ENCODE measurements at regions not wholly inside any gene's neighbourhood (a gene's known extent, or its start where the extent isn't known, plus 50 kb on each side); places are given as distances from the start of the nearest gene placed in this dataset.

- Mint-ChIP-seq H3K9me3 (peaks cover 0 to 9% (median 3%) of the 10 kb centered on the region in 7 donors), H3K27ac (no peak overlapping the region), H3K4me3 (no peak overlapping the region), H3K27me3 (ENCODE audit: low read depth in 3 of 3) (no peaks in the 10 kb centered on the region), H3K4me1 (no peaks in the 10 kb centered on the region), H3K36me3 (no peaks in the 10 kb centered on the region)
- Histone ChIP-seq H3K9ac (ENCODE audit: insufficient read depth, low read length, poor library complexity, severe bottlenecking) (no peak overlapping the region), H3K9me3 (replicated peaks in 1 of 2; ENCODE audit: control insufficient read depth in 1 of 2, insufficient read depth in 1 of 2, low read length in 2 of 2) (peaks cover 6 to 10% of the 10 kb centered on the region in 2 donors), H3K4me3 (replicated peaks in 1 of 3; ENCODE audit: low read depth in 2 of 3, low read length in 3 of 3) (no peak overlapping the region), H4K20me1 (ENCODE audit: insufficient read depth, low read length) (no peaks in the 10 kb centered on the region), H3K36me3 (replicated peaks in 1 of 2; ENCODE audit: control insufficient read depth in 1 of 2, insufficient read depth in 2 of 2, low read length in 2 of 2) (no peaks in the 10 kb centered on the region), H3K4me1 (ENCODE audit: control insufficient read depth in 1 of 2, insufficient read depth in 2 of 2, low read length in 2 of 2) (no peaks in the 10 kb centered on the region), H3K4me2 (replicated peaks; ENCODE audit: extremely low read depth, low read length, poor library complexity, severe bottlenecking) (no peak overlapping the region), H3K27me3 (ENCODE audit: control insufficient read depth in 2 of 2, insufficient read depth in 2 of 2, low read length in 2 of 2) (no peaks in the 10 kb centered on the region), H2AFZ (ENCODE audit: insufficient read depth, low read depth, low read length, poor library complexity, severe bottlenecking) (no peak overlapping the region), H3K27ac (ENCODE audit: low read depth in 1 of 2, low read length in 2 of 2) (no peak overlapping the region), H3K79me2 (ENCODE audit: insufficient read depth, low read length) (no peaks in the 10 kb centered on the region)
- intact Hi-C loops (cut with micrococcal nuclease), result no loop called here
- 42% methylated on average over 2 of the region's 7 CpGs for WGBS (ENCODE audit: insufficient coverage)
- TF ChIP-seq, protein P1, sequence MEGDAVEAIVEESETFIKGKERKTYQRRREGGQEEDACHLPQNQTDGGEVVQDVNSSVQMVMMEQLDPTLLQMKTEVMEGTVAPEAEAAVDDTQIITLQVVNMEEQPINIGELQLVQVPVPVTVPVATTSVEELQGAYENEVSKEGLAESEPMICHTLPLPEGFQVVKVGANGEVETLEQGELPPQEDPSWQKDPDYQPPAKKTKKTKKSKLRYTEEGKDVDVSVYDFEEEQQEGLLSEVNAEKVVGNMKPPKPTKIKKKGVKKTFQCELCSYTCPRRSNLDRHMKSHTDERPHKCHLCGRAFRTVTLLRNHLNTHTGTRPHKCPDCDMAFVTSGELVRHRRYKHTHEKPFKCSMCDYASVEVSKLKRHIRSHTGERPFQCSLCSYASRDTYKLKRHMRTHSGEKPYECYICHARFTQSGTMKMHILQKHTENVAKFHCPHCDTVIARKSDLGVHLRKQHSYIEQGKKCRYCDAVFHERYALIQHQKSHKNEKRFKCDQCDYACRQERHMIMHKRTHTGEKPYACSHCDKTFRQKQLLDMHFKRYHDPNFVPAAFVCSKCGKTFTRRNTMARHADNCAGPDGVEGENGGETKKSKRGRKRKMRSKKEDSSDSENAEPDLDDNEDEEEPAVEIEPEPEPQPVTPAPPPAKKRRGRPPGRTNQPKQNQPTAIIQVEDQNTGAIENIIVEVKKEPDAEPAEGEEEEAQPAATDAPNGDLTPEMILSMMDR (IDR thresholded peaks at IDR 0.05), result no peak
- DNase-seq, result no peak
Observed at GRCh38 chr7:34277016-34277802, 371.9 kb downstream of the BMPER start.

GRCh38 chr7:34277803-34278199 lies 372.5 kb downstream of the BMPER start:
- no peaks in the 10 kb centered on the region for H3K36me3 ChIP-seq (replicated peaks in 1 of 2; ENCODE audit: control insufficient read depth in 1 of 2, insufficient read depth in 2 of 2, low read length in 2 of 2)
- H3K9me3 ChIP-seq (replicated peaks in 1 of 2; ENCODE audit: control insufficient read depth in 1 of 2, insufficient read depth in 1 of 2, low read length in 2 of 2), result peaks cover 11 to 12% of the 10 kb centered on the region in 2 donors
- H3K4me1 ChIP-seq (ENCODE audit: control insufficient read depth in 1 of 2, insufficient read depth in 2 of 2, low read length in 2 of 2), result no peaks in the 10 kb centered on the region
- no peaks in the 10 kb centered on the region for H3K27me3 ChIP-seq (ENCODE audit: control insufficient read depth in 2 of 2, insufficient read depth in 2 of 2, low read length in 2 of 2)
- H2AFZ ChIP-seq (ENCODE audit: insufficient read depth, low read depth, low read length, poor library complexity, severe bottlenecking), result no peak overlapping the region
- H3K9ac ChIP-seq (ENCODE audit: insufficient read depth, low read length, poor library complexity, severe bottlenecking), result no peak overlapping the region
- no peak overlapping the region for H3K4me3 Mint-ChIP-seq
- H3K27ac Mint-ChIP-seq, result no peak overlapping the region
- WGBS (ENCODE audit: insufficient coverage), result no CpG with 5 or more reads among the region's 4 CpGs
- intact Hi-C loops (cut with micrococcal nuclease), result no loop called here
- H3K27me3 Mint-ChIP-seq (ENCODE audit: low read depth in 3 of 3), result no peaks in the 10 kb centered on the region
- no peak overlapping the region for H3K4me3 ChIP-seq (replicated peaks in 1 of 3; ENCODE audit: low read depth in 2 of 3, low read length in 3 of 3)
- H3K9me3 Mint-ChIP-seq, result peaks cover 1 to 15% (median 7%) of the 10 kb centered on the region in 7 donors
- no peak overlapping the region for H3K27ac ChIP-seq (ENCODE audit: low read depth in 1 of 2, low read length in 2 of 2)
- TF ChIP-seq, protein P1 (IDR thresholded peaks at IDR 0.05), result no peak
- no peaks in the 10 kb centered on the region for H3K79me2 ChIP-seq (ENCODE audit: insufficient read depth, low read length)
- no peaks in the 10 kb centered on the region for H3K36me3 Mint-ChIP-seq
- no peak overlapping the region for H3K4me2 ChIP-seq (replicated peaks; ENCODE audit: extremely low read depth, low read length, poor library complexity, severe bottlenecking)
- H4K20me1 ChIP-seq (ENCODE audit: insufficient read depth, low read length), result no peaks in the 10 kb centered on the region
- no peak for DNase-seq
- H3K4me1 Mint-ChIP-seq, result no peaks in the 10 kb centered on the region
